ENCODE measurements at regions not wholly inside any gene's neighbourhood (a gene's known extent, or its start where the extent isn't known, plus 50 kb on each side); places are given as distances from the start of the nearest gene placed in this dataset.

DNA sequence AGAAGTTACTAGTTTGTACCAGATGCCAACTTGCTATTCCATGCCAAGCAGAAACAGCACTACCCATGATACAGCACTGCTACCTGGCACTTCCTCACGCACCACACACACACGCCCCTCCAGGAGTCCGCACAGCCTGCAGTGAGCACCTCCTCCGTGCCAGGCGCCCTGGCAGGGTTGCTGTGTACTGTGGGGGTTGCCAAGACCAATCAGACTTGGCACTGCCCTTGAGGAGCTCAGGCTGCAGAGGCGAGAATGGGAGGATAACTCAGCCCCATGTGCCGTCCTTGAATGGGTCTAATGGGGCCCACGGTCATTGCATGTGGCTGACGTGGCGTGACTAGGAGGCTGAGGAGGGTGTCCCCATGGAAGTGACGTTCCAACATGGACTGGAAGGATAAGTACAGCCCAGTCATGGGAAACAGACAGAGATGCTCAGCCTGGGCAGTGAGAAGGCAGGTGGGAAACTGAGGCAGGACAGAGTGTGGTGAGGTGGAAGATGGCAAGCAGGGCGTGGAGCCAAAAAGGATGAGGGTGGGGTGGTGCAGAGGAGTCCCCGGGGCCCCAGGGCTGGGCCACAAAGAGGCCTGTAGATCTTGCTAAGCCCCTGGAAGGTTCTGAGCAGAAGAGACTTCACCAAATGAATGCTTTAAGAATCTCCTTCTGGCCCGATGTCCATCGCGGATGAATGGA lies 65.3 kb upstream of the C14orf180 start:
- no peak for DNase-seq

DNA sequence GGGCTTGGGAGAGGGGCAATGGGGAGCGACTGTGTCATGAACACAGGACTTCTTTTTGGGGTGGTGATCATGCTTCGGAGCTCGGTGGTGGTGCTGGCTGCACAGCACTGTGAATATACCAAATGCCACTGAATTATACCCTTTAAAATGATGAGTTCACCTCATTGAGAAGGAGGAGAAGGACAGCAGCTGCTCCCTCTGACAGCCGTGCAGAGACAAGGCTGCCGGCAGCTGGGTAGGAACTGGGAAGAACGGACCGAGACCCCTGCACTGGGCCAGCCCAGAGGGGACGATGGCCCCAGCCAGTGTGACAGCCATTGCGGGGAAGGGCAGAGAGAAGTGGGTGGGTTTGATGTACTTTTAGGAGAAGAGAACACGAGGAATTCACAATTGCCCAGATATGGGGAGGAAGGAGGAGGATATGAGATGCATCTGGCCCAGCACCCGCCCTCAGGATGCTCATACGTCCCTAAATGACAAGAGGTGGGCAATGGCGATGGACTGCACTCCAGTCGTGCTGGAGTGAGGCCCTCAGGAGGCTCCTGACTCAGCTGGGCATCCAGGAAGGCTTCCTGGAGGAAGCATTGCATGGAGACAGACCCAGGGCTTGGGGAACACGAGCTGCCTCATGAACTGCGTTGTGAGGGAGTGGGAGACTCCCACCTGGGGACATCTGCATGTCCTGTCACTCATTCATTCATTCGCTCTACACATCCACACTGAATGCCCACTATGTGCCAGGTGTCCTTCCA lies 64.3 kb upstream of the C14orf180 start:
- no peak for DNase-seq

DNA sequence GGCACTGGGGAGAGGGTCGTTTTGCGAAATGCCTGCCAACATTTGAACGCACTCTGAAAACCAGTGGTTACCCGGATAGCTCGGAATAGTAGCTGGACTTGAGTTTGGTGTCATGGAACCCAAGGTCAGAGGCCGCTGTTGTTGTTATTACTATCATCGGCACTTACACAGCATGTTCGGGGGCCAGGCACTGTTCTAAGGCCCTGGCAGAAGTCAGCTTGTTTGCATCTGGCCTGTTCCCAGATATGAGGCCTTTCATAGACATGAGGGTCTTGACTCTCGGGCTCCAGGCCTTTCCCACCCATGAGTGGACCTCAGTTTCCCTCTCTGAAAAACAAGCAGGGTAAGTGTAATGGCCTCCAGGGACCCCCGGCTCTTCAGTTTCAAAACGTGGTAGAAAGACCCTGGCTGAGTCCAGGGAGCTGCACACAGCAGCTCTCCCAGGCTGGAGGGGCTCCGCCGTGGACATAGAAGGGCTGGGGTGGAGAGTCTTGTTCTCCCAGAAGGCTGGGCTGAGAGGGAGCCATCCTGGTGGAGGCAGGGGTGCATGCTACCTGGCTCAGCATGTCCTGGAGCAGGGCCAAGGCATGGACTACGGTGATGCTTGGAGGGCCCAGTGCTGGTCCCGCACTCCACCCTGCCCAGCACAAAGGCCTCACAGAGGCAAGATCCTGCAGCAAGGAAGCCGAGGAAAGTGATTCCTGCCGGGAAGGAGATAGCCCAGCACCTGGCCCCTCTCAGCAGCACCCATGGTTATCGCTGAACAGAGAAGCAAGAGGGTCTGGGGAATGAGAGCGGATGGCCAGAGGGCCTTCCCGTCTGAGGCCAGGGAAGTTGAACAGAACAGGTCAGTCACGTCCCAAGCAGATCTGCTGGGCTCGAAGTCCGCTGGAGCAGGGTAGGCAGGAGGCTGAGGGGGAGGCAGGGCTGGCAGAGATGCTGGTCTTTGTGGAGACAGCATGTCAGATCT lies 63.5 kb upstream of the C14orf180 start:
- DNase-seq = no peak

DNA sequence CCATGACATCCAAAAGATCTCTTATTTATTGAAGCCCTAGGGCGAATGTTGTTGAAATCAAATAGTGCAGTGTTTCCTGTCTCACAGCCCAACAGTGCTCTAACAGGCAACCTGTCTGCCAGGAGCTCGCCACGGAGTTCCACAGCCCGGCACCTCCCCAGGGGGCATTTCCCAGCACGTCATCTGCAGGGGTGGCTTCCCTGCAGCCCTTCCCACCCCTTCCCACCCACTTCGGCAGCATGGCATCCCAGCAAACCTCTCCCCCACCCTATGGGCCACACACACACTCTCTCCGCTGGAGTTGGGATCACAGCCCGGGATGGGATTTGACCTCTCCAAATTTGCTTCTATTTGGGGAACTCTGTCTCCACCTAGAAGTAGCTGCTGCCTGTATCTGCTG lies 62.7 kb upstream of the C14orf180 start:
- no peak for DNase-seq

DNA sequence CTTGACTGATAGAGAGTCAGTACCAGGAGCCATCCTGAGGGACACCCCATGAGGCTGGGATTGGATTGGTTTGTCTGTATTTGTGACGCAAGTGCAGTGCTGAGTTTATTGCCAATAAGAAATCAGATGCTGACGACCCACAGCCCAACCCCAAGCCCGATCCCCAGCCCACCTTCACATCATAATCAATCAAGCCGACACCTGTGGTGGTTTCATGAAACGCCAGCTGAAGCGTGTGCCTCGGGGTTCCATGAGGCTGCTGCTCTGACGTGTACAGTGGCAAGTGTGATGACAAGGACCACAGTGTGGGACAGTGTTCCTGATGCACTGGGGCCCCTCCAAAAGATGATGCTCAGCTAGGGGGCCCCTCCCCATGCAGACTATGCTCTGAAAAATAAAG lies 62.1 kb upstream of the C14orf180 start:
- no peak for DNase-seq

DNA sequence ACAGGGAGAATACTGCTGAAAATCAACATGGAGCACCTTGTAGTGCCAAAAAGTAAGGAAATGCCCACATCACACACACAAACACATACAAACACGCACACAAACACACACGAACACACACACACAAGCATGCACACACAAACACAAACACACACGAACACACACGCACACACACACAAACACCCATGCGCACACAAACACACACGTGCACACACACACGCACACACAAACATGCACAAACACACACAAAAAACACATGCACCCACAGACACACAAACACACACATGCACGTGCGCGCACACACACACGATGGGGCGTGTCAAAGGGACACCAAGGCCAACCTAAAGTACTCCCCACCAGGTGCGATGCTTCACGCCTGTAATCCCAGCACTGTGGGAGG lies 61.7 kb upstream of the C14orf180 start:
- no peak for DNase-seq

DNA sequence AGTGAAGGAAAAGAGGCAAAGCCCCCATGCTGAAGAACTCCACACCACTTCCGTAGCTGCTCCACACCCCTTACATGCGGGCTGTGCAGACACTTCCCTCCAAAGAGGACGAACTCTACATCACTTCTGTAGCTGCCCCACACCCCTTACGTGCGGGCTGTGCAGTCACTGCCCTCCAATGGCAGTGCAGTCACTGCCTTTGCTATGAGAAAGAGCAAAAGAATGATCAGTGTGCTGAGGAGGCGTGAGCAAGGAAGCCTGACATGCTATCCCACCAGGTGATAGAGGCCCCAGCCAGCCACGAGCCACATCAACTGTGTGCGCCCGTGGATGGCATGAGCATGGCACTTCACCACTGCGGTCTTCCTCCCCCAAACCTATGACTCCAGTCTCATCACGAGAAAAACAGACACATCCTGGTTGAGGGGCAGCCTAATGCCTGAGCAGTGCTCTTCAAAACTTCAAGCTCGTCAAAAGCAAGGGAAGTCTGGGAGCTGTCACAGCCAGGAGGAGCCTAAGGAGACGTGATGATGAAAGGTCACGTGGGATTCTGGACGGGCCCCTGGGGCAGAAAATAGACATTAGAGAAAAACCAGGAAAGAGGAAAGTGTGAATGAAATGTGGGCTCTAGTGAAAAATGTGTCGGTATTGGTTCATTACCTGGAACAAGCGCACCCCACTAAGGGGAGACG lies 60.8 kb upstream of the C14orf180 start:
- no peak for DNase-seq

DNA sequence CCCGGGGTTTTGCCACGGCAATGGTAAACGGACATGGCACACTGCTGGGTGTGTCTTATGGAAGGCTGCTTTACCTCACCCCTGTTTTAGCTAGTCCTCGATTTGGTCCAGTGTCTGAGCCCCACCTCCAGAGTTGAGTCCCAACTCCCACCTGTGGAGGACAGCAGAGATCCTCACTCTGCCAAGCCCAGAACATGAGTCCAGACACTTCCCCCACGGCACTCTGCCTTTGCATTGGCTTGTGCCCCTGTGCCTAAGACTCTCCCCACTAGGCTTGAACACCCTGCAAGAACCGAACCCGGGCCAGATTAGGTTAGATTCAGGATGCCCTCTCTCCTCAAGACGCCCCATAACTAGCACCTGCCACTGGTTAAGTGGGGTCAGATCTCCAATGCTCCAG lies 59.8 kb upstream of the C14orf180 start:
- DNase-seq = no peak

DNA sequence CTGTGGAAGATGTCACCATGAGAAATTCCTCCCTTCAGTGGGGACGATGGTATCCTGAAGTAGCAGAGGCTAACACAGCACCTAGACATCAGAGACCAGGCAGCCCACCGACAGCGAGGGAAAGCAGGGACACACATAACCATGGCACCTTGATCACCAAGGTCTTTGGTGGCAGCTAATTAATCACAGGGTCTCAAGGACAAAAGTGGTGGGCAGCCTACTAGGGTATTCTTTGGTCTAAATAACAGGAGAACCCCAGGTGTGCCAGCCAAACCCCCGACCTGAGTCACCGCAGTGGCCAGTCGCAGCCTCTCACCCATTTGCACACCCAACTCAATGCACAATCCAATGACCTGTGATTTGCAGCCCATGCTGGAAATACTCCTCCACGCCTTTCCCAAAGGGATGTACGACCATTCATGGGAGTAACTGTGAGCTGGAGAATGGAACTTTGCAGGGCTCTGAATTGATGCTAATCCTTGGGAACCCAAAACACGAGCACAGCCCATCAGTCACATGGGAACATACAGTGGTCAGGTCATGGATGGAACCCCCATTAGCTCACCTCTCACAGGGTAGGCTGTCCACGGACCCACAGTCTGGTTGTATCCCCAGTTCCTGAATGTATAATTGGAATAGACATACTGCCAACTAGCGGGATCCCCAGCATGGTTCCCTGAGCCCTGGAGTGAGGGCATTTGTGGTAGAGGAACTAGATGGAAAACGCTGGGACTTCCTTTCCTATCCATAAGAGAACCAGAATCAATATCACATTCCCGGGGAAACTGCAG lies 58.7 kb upstream of the C14orf180 start:
- no peak for DNase-seq

DNA sequence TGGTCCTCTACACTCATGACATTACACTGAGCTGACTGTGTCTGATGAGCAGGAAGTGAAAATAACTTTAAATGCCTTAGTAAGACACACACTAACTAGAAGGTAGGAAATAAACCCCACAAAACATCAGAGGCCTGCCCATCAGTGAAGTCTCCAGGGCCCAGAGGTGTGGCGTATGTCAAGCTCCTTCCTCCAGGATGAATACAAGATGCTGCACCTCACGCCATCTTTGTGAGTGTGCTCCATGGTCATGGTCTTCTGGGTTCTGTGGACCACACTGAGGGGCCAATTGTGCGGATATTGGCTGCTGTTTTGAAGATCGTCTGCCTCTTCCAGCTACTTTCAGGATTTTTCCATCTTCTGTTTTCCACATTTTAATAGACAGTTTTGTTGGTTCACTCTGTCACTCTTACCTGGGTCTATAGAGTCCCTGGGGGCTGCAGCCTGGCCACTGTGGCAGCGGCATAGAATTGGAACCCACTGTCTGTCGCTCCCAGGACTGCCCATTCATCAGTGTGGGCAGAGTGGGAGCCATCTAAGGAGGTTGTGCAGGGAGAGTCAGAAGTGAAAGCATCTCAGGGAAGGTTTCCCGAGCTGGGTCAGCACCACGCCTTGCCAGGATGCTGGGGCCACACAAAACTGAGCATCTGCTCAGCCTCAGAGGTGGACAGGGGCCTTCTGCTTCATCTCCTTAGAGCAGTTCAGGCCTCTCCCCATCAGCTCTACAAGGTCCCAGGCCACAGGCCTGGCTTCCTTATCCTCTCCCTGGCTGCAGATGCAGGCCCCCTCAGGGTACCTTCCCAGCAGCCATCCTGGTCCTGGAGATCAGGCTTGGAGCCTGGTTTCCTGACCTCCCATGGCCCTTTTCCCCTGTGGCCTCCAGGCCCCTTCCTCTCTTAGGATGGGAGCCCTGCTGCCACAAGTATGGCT lies 57.5 kb upstream of the C14orf180 start:
- no peak for DNase-seq

DNA sequence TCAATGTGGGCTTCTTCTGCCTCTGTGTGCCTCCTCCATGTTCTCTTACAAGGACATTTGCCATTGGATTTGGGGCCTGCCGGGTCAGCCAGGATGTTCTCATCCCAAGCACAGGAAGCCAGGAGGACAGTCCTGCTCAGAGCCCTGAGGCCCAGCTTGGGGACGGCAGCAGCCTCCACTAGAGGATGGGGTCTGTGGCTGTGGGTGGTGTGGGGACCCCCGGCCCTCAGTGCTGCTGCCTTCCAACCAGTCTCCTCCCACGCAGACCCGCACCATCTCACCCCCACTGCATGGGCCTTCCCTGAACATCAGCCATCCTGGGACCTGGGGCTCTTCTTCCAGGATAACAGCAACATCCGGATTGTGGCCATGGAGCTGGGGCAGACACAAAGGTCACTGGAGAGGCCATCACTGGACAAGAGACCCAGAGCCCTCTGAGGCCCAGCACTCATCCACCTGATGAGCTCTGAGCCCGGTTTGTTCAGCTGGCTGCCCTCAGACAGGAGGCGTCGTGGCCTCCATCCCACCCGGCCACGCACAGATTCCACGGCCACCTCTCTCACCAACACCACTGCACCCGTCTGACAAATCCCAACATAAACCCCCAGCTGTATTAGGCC lies 56.5 kb upstream of the C14orf180 start:
- DNase-seq = no peak

DNA sequence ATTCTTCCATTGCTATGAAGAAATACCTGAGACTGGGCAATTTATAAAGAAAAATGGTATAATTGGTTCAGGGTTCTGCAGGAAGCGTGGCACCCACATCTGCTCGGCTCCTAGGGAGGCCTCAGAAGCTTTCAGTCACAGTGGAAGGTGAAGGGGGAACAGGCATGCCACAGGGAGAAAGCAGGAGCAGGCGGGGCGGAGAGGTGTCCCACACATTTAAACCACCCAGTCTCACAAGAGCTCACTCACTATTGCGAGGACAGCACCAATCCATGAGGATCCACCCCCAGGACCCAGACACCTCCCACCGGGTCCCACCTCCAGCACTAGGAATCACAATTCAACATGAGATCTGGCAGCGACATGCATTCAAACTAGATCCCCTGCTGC lies 56.0 kb upstream of the C14orf180 start:
- DNase-seq = no peak

DNA sequence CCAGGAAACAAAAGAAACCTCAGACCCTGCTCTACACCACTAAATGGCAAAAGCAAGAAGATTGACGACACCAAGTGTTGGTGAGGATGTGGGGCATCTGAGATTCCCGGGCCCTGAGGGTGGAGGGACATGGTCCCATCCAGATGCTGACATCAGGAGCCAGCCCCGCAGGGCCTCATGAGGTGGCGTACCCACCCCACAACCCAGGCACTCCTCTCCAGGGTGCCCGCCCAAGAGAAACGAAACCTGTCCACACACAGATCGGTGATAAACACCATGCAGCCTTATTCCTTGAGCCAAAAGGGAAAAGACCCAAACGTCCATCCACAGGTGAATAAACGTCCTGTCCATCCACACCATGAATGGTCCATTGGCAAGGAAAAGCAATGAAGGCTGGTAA lies 54.8 kb upstream of the C14orf180 start:
- no peak for DNase-seq

DNA sequence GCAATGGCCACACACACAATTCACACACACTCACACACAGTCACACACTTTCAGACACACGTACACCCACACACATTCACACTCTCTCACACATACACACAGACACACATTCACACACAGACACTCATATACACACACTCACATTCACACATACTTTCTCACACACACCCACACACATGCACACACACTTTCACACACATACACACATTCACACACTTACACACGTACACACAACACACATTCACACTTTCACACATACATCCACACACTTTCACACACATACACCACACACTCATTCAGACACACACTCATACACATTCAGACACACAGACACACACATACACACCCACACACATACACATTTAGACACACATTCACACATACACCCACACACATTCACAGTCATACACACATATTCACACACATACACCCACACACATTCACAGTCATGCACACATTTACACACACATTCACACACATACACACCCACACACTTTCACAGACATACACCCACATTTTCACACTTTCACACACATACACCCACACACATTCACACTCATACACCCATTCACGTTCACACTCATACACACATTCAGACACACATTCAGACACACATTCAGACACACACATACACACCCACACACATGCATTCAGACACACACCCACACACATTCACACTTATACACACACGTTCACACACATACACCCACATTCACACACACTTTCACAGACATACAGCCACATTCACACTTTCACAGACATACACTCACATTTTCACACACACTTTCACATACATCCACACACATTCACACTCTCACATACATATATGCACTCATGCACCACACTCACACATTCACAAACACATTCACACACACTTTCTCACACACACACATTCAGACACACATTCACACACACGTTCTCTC lies 52.6 kb upstream of the C14orf180 start:
- no peak for DNase-seq

DNA sequence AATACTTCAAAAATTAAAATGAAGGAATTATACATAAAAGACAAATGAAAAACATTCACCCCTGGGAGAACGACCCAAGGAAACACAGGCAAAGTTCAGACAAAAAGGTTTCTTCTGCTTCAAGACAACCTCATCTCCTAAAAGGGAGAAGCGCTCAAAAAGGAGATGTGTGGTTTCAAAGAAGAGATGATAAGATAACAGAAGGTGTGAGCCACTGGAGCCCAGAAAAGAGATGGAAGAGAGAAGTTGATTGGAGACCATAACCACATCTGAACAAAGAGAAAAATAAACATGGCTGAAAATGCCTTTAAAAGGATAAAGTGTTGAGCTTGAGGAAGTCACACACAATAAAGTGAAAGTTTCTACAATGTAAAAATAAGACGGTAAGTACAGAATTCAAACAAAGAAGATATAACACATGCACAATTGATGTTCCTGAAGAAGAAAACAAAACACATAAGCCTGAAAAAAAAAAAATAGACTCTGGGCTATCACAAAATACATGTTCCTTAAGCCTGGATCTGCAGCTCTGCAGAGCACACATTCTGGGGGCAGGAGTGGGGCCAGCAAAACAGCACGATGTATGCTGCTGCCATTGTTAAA lies 51.6 kb upstream of the C14orf180 start:
- DNase-seq = no peak

DNA sequence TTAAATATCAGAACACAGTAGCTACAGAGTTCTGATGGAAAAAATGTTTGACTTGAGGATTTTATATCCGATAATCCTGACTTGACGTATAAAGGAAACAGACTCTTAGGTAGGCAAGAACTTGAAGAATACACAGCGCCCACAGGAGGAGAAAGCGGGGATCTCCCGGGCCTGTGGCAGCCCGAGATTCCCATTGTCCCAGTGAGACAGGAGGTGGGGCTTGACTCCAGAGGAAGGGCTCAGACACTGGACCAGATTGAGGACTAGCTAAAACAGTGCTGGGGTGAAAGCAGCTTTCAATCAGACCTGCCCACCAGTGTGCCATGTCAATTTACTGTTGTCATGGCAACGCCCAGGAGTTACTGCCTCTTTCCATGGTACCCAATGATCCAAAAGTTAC lies 51.1 kb upstream of the C14orf180 start:
- DNase-seq = no peak
